ENCODE measurements at regions not wholly inside any gene's neighbourhood (a gene's known extent, or its start where the extent isn't known, plus 50 kb on each side); places are given as distances from the start of the nearest gene placed in this dataset.
"Not testable (repeated sequence)": the region's sequence is repeated elsewhere in the genome, so short reads cannot be mapped to it uniquely, and the experiment has no call there.

DNA sequence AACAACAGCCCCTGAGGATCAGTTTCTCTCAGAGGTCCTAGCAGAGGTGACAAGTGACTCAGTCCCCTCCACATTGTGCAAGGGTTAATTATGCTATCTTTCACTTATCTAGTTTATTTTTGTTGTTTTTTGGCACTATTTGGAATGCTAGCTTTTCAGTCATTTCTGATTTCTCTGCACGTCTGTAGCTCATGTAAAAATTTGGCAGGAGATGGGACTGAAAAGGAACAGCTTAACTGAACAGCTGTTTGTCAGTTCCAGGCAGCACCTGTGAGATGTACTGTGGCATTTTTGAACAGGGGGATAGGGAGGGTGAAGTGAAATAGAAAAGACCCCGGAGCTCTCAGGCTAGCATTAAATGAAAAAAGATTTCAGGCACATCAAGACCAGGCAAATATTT lies 313.5 kb downstream of the SUCLA2 start:
- DNase-seq: no peak

DNA sequence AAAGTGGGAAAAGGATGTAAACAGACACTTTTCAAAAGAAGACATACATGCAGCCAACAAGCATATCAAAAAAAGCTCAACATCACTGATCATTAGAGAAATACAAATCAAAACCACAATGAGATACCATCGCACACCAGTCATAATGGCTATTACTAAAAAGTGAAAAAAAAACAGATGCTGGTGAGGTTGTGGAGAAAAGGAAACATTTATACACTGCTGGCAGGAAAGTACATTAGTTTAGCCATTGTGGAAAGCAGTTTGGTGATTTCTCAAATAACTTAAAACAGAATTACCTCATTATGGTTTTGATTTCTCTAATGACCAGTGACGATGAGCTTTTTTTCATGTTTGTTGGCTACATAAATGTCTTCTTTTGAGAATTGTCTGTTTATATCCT lies 315.9 kb downstream of the SUCLA2 start:
- not testable (repeated sequence) for DNase-seq

DNA sequence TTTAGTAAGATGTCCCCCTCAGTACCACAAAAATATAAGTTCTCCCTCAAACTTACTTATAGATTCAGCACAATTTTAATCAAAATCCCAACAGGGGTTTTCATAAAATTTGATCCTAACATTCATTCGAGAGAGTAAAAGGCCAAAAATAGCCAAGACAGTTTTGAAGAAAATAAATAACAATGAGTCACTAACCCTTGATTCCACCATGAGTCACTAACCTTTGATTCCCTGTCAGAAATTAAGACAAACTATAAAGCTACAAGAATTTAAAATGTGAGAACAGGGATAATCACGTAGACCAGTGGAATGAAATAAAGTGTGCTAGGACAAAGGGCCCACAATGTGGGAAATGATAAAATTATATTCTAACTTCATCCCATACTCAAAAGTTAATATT lies 320.3 kb downstream of the SUCLA2 start:
- no peak for DNase-seq

DNA sequence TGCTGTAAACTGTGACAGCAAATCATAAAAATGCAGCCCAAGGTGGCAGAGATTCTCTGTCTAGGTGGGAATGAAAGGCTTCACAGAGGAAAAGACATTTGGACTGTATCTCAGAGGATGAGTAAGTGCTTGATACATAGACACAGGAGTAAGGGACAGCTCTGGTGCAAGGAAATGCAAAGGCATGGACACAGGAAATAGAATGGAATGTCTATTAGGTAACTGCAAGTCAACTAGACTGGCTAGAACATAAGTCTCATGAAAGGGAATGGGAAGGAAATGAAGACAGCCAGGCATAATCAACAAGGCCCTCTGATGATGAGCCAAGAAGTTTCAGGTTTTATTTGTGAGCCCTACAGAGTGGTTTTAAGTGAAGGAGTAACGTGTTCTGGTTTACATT lies 321.7 kb downstream of the SUCLA2 start:
- DNase-seq: no peak

DNA sequence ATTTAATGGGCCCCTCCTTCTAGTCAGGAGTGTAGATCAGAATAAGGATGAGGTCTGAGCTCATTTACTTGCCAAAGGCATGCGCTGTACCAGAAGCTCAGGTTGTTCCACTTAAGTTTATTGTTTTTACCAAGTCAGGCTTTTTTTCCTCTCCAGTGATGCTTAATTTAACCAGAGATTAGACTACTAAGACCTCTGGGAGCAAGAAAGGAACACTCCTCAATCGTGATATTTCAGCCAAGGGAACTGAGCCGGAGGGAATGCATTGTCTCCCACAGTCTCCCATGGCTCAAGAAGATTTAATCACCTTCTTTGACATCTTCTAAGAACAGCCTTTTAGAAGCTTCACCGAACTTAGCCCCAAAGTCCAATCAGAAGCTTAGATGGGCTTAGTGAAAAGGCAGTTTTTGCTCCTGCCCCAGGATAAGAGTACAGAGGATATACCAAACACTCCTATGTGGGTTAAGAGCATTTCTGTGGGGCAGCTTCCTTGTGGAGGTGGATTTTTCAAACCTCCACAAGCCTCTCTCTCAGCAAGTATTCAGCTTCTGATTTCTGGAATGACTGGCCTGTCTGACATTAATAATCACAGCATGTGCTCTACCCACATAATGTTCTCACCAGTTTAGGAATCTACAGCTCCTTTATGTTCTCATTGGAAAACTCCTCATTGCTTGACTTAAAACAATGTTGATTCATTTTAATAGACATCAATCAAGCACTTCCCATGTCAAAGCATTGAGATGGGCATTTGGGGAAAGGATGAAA lies 322.7 kb downstream of the SUCLA2 start:
- DNase-seq: no peak

DNA sequence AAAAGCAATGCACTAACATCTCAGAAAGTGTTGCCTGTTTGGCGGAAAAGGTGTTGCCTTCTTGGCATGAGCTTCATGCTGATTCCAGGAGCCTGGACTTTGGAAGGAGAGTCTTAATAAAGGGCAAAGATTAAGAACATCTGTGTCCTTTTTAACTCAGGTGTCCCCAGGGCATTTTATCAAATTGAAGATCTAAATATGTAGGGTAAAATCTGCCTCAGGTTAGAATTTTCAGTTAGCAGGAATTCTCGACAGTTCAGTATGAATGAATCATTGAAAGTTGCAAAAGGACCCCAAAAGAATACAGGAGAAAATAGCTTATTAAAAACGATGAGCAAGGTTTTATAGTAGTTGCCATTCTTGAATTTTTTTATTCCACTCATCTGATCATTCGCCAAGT lies 325.2 kb downstream of the SUCLA2 start:
- no peak for DNase-seq

DNA sequence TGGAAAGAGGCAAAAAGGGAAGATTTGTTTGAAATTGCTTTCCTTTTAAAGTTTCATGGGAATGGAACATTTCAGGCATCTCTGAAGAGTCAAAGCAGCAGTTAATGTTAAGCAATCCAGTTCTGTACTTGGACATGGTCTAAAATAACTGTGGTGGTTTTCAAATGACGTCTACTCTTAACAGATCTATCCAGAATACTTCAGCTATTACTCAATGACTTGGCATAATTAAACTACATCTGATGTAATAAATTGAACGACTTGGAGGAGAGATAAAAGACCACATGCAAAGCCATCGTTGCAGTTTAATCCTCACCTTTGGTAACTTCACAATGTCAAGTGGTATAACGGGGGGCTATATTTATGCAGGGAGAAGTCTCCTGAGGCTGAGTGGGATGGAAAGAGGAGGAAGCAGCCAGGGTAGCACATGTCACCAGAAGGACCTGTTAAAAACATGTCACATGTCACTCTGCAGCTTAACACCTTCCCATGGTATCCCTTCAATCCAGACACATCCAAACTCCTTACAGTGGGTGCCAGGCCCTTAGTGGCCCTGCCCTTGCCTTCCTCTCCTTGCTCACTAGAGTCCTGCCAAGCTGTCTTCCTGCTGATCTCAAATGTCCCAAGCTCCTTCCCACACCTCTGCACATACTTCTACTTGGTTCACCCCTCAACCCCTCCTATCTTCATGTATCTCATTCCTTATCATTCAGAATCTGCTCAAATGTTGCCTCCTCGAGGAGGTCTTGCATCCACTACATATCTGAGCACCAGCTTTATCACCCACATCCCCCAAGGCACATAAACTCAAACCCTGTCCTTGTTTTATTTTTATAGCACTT lies 327.8 kb downstream of the SUCLA2 start:
- no peak for DNase-seq

DNA sequence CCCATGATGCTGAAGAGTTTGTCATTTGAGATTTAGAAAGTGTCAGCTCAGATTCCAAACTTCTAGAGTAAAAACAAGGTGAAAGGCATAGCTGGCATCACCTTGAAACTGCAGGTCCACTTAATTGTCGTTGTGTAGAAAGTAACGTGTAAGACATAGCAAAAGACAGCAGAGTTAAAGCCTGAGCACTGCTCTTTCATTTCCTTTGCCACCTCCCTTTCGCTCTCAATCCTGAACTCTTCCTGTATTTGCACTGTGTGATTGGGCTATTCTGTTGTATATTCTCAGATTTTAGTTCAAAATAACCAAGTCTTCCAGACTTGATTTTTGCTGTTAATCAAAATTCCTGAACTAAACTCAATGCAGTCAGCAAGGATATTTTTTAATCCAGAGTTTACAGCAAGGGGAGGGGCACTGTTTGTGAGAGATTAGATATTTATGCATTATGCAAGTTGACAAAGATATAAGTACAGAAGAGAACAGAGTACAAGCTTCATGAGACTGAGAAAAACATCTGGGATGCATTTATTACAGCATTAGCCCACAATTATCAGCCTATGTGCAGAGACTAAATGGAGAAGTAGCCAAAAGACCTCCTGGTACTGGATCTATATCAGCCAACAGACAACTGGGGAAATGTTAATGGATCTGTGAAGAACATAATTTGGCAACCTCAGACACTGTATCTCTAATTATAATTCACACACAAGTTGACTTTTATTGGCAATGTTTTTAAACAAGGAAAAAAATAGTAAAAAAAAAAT lies 328.6 kb downstream of the SUCLA2 start:
- DNase-seq: no peak

DNA sequence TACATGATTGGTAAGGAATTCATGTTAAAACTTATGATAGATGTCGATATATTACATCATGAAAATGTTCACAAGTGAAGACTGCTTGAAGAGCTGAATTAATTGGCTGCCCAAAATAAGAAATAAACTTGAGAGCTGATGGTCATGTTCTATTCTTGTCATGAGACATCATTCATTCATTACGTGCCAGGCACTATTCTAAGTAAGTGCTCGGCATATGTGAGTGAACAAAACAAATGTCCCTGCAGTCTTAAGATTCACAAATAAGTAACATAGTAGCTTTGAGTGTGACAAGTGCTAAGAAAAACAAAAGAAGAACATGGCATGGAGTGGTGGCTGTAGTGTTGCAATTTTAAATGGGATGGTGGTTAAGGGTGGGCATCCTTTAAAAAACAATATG lies 329.3 kb downstream of the SUCLA2 start:
- no peak for DNase-seq

DNA sequence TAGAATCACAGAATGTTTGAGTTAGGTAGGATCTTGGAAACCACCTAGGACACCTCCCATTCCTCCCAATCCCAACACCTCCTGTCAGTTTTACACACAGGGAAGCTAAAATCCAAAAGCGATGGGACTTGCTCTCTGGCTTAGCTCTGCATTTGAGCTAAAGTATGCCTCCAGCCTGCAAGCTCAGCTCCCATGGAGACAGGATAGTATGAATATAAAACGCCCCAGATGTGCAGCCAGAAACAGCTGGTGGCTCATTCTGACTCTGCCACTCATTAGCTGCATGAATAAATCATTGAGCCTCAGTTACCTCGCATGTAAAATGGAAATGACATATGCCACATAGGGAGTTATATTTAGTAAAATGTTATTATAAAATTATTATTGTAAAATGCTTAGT lies 336.0 kb downstream of the SUCLA2 start:
- DNase-seq: no peak

DNA sequence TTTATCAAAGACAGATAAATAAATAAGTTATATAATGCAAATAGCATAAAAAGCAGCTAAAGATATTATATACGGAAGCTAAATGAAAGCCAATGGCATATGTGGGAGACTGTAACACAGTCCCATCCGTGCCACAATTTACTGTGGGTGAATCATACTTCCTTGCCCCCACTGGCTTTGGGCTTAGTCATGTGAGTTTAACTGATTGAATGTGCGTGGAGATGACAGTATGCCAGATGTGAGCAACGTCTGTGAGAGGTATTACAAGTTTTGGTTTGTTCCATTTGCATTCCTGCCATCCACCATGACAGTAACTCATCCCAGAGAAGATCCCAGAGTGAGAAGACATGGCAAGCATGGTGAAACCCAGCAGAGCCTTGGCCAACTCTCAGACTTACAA lies 340.0 kb downstream of the SUCLA2 start:
- no peak for DNase-seq

DNA sequence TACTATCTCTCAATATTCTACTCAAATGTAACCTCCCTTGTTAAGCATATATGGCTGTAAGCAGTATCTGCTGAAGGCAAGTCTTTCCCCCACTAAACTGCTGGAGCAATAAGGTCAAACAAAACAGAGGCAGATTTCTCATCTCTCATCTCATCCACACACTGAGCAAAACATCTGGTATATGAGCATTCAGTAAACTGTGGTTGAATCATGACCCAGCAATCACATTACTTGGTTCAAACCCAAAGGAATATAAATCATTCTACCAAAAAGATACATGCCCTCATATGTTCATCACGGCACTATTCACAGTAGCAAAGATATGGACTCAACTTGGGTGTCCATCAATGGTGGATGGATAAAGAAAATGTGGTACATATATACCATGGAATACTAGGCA lies 344.4 kb downstream of the SUCLA2 start:
- no peak for DNase-seq

DNA sequence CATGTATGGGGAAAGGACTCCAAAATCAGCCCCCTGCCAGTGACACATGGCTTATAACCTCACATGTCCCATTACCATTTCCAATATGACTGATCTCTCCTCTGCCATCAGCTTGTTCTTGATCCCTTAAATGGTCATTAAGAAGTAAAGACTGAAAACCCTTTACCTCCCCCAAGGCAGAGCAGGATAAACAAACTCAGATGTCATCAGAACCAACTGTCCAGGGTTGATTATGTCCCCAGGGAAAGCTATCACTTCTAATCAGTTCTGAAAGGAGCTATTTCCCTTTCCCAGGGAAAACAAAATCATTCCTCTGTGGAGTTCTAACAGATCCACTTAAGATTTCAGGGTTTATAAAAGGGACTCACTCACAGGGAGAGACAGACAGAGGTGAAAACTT lies 350.9 kb downstream of the SUCLA2 start:
- no peak for DNase-seq

DNA sequence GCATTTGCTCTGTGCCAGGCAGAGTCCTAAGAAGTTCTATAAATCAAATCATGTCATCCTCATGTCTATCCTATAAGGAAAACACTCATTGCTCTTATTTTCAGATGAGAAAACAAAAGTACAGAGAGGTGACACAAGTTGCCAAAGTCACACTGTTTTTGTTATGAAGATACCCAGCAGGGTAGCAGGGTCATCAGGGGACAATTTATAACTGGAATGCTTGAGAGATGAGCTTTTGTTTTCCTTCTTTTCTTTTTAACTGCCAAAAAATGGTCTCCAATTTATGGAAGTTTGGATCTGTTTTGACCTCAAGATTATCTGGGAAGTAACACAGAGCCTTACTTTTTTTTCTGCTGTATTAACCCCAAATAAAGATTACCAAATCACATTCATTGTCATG lies 354.1 kb downstream of the SUCLA2 start:
- no peak for DNase-seq

DNA sequence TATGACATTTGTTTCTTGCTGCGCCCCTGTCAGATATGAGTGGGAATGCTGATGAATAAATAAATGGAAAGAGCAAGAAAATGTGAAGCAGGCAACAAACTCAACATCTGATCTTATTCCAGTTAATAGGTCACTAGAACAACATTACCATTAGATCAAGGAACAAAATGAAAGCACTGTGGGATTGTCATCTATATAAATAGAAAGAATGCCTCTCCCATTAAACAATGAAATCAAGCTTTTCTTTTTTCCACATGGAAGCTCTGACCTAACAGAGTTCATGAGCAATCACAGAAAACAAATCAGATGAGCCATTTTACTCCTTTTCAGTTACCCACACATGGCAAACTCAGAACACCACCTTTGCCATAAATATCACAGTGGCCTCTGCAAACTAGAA lies 354.8 kb downstream of the SUCLA2 start:
- DNase-seq: no peak

DNA sequence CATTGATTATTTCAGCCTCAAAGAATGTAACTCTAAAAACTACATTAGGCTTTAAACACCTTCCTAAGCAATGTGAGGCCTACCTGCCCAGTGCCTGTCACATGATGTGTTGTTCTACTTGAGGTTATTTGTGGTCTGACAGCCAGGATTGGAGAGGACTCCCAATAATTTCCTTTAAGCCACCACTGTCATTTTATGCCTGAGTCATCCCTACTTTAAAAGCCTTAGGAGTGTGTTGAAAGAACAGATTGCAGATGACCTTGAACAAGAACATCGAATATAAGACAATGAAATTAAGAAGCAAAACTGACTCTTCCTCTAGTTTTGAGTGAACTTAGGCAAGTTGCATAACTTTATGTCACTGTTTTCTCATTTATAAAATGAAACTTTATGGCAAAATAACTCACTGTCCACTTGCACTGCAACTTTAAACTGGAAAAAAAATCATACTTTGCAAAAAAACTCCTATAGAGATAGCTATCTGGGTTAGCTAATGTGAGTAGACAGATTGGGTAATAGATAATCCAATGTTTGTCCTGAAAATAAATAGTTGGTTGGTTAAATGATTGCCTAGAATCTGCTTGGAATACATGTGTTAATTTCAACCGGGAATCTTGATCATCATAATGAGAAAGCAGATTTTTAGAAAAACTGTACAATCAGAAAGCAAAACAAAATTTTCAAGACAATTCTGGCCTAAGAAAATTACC lies 361.2 kb downstream of the SUCLA2 start:
- DNase-seq: no peak

DNA sequence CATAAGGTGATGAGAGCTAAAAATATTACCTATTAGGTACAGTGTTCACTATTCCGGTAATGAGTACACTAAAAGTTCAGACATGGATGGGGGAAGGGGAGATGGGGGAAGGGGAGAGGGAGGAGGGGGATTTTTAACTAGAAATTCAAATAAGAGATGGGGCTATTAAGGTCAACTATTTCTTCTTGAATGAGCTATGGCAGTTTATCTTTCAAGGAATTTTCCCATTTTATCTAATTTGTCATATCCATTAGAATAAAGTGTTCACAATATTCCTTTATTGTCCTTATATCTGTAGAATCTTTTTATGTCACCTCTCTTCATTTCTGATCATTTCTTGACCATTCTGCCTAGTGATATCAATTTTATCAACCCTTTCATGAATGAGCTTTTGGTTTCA lies 362.4 kb downstream of the SUCLA2 start:
- no peak for DNase-seq

DNA sequence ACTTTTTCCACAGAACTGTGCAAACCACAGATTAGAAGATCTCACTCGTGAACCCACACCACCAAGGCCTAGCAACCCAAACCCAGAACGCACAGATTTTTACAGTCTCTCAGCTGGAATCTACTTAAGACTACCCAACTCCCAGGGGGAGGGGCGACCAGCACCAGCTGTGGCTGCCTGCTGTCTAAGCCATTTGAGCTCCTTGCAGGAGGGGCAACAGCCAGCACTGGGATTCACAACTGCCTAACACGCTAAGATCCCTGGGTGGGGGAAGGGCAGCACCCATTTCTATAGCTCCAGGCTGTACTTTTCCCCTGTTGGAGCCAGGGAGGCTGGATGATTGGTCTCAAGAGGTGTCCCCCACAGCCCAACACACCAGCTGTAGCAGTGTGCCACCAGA lies 368.8 kb downstream of the SUCLA2 start:
- DNase-seq: no peak

DNA sequence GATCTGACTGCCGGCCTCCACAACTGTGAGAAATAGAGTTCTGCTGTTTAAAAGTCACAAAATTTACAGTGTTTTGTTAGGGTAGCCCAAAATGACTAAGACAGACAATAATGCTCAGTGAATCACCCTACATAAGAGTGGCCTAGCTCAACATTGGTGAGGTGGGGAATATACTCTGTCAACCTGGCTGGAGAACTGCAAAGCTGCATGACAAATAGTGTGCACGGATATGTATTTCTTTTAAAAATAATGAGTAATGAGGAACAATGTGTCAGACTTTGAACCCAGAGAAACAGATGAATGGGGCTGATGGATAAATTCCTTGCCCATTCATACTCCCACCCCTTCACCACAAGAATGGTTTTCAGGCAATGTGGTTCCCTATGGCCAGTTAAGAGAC lies 372.4 kb downstream of the SUCLA2 start:
- DNase-seq: no peak

DNA sequence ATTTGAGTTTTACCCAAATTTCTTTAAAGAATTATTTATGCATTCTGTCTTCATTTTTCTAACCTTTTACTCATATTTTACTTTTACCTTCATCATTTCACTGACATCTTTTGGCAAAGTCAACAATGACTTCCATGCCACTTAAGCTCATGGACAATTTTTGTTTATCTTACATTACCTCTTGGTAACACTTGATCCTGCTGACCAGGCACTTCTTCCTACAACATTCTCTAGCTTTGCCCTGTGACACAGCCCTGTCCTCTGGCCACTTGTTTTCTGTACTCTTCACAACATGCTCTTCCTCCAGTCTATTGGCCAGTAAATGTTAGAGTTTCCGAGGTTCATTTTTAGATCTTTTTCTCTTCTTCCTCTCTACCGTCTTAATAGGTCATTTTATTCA lies 377.2 kb downstream of the SUCLA2 start:
- no peak for DNase-seq

DNA sequence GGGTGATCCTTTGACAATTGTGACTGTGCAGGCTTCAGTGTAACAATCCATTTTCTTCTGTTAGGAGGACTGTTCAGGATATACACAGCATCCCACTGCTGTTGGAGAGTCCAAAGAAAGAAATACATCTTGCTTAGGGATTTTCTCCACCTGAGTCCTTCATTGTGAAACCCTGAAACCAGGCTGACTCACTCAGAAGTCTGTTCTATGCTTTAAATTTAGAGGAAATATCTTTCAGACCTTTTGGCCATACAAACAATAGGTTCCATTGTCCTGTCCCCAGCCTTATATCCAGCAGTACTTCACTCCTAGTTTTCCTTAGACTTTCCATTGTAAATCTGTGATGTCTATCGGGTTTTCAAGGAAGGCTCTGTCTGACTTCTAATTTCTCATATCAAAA lies 379.1 kb downstream of the SUCLA2 start:
- no peak for DNase-seq

DNA sequence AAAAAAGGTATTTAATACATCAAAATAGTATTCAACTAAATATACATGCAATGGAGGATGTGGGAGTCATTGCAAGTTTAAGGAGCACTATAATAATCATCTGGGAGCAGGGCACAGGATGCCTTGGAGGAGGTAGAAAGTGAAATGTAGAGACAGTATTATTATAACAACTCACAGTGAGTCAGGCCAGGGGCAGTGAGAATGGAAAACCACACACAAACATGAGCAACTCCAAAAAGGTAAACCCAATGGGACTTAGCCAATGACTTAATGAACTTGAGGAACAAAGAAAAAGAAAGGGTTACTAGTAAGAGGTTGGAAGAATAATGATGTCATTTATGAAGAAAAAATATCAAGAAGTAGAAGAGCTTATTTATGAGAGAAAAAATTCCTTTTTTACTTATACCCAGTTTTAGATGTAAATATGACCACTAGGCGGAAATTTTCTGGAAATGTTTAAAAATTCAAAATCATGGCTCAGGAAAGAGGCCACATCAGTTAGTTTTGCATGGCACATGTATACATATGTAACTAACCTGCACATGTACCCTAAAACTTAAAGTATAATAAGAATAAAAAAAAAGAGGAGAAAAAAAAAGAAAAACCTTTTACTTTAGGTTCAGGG lies 389.3 kb downstream of the SUCLA2 start:
- no peak for DNase-seq

DNA sequence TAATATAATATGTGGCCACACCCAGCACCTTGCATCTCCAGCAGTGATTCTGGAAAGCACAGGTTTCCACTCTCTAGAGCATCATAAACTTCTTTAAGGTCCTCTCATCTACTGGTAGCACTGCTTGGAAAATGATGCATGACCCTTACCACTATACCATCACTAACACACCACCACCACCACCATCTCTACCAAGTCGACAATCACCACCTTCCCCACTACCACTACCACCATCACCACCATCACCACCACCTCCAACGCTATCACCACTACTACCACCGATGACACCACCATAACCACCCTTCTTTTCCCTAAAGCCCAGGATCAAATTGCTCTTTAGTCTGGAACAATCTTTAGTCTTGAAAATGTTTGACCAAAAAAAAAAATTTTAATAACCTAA lies 390.4 kb downstream of the SUCLA2 start:
- no peak for DNase-seq

All from CD4-positive, alpha-beta T cell treated with Interferon alpha-2 for 1 hour (primary cell).